GM18868 (cell line): ENCODE measurements at regions not wholly inside any gene's neighbourhood (a gene's known extent, or its start where the extent isn't known, plus 50 kb on each side); places are given as distances from the start of the nearest gene placed in this dataset.
"Not testable (repeated sequence)": the region's sequence is repeated elsewhere in the genome, so short reads cannot be mapped to it uniquely, and the experiment has no call there.

Experiments used
- ATAC-seq: cut with Tn5 transposase; IDR thresholded peaks from one replicate; pipeline ENCODE4 v1.9.1; 2021; ENCODE audit warnings: mild to moderate bottlenecking, moderate library complexity; ENCODE audit not compliant: unreplicated experiment

DNA sequence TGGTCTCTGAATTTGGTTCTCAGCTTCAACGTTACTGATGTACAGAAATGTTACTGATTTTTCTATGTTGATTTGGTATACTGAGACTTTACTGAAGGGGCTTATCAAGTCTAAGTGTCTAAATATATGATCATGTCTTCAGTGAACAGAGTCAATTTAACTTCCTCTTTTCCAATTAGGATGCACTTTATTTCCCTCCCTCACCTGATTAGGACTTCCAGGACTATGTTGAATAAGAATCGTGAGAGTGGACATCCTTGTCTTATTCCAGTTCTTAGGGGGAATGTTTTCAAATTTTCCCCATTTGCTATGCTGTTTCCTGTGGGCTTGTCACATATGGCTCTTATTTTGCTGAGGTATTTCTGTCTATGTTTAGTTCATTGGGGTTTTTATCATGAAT, 349.5 kb downstream of the PRR16 start:
- no peak for ATAC-seq

DNA sequence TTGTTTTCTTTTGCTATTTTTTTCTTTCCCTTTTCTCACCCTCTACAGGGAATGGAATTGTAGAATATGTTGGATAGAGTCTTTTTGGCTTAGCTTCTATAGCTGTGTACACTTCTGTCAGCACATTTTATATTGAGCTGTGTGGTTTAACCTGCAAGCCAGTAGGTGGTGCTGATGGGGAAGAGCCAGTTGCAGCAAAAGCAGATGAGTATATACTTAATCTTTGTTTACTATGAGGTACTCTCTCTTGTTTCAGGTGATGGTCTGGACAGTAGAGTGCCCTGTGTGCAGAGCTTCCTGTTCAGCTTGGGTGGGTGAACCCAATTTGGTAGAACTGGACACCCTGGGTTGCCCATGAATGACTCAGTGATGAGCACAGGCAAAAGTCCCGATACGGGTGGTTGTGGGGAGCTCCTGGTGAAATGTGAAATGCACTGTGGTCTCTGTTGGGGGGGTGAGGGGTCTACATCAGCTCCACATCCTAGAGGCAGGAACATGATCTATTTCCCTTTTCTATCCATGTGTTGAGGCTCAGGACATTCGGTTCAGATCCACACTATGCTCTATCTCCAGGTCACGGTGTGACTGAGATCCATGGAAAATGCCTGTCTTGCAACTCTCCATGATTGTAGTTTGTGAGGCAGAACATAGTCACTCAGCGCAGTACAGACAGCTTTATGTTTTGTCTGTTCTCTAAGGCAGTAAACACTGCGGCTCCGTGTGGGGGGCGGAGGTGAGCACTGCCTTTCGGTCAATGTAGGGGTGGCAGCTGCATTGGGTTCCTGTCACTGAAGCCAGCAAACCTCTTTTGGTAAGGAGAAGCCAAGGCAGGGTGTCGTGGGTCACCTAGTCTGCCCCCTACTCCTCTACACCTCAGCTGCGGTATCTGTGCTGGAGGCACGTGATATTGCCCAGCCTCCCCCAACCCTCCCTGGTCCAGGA, 353.2 kb downstream of the PRR16 start:
- peak; percentile 52 for ATAC-seq

DNA sequence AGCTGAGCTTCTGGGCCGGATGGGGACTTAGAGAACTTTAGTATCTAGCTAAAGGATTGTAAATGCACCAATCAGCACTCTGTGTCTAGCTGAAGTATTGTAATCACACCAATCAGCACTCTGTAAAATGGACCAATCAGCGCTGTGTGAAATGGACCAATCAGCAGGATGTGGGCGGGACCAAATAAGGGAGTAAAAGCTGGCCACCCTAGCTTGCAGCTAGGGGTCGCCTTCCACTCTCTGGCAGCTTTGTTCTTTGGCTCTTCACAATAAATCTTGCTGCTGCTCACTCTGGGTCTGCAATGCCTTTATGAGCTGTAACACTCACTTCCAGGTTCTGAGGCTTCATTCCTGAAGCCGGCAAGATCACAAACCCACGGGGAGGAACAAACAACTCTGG, 354.0 kb downstream of the PRR16 start:
- ATAC-seq = no peak

DNA sequence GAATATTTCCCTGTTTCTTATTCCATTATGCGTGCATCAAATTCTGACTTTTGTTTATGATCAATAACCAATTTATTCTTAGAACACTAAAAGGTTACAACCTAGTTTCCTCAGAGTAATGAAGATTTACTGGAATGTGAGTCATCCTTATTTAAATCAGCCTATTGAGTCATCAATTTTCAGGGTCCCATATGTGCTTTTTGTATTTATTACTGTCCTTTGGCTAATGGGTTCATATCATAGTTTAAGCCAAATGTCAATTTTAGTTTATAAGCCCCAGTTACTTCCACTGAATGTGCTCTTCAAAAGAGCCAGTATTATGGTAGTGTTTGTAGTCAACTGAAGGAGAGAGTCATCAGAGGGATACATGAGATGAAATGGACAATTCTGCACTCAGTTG, 359.2 kb downstream of the PRR16 start:
- ATAC-seq = no peak

DNA sequence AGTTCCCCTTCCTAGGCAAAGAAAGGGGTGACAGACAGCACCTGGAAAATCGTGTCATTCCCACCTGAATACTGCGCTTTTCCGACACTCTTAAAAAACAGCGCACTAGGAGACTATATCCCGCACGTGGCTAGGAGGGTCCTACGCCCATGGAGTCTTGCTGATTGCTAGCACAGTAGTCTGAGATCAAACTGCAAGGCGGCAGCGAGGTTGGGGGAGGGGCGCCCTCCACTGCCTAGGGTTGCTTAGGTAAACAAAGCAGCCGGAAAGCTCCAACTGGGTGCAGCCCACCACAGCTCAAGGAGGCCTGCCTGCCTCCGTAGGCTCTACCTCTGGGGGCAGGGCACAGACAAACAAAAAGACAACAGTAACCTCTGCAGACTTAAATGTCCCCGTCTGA, 367.5 kb downstream of the PRR16 start:
- ATAC-seq = not testable (repeated sequence)

DNA sequence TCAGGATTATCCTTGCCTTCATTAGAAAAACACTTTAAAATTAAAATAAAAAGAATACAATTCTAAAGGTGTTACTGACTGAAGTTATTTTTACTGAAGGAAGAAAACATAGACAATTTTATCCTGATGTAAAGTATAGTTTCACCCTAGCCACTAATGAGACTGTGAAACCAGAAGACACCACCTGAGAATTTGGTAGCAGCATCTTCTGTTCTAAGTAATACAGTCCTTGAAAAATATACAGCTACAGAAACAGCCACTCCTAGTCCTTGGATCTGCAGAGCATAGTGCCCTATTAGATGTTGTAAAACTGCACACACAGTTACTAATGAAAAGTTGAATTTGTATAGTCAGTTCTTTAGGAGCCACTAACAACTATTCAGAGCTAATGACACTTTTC, 377.7 kb downstream of the PRR16 start:
- ATAC-seq = no peak

DNA sequence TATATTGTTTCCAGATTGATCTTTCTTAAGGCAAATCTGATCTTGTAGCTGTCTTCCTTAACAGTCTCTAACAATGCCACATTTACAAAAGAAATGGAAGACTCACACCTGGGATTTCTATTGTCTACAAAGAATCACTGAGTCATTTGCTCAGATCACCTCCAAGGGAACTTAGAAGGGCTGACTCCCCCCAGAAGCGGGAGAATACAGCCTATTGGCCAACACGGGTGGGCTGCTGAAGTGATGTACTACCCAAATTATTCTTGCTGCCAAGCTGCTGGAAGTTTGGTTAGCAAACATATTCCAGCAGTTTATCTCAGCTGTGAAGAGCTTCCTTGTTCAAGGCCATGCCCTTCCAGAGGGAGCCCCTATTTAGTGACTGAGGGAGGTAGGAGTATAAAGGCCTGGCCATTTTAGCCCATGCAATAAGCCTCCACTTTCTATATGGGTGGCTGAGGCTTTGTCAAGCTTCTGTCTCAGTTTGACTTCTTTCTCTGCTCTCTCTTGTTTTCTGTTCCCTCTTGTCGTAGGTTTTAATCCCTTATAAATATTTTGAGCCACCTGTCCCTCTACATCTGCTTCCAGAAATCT, 379.4 kb downstream of the PRR16 start:
- ATAC-seq = no peak

DNA sequence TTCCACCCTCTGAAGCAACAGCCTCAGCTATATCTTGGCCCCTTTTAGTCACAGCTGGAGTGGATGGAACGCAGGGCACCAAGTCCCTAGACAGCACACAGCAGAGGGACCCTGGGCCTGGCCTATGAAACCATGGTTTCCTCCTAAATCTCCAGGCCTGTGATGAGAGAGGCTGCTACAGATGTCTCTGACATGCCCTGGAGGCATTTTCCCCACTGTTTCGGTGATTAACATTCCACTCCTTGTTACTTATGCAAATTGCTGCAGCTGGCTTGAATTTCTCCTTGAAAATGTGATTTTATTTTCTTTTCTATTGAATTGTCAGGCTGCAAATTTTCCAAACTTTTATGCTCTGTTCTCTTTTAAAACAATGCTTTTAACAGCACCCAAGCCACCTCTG, 384.8 kb downstream of the PRR16 start:
- ATAC-seq = no peak

DNA sequence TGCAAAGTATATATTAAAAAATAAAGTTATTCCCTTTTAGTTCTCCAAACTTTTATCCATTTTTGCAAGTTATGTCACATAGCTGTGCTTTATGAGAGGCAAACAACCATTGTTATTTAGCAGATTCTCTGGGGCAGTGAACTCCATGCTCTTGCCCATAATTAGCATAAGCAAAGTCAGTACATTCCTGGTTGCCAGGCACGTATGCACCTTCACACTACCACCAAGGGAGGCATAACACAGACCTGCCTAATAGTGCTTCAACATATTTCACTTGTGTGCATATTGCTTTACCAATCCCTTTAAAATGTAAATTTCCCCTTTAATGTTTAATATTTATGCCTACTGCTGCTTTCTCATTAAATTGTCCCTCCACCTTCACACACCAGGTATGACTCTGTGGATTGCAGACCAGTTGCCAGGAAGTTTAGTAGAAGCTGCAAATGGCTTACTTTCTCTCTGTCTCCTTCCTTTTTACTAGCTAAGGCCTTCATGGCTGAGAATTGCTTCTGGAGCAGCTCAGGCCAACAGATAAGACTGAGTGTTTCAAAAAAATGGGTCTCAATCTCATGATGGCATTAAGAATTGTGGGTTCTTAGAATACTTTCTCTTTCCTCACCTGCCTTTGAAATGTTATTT, 388.2 kb downstream of the PRR16 start:
- no peak for ATAC-seq

DNA sequence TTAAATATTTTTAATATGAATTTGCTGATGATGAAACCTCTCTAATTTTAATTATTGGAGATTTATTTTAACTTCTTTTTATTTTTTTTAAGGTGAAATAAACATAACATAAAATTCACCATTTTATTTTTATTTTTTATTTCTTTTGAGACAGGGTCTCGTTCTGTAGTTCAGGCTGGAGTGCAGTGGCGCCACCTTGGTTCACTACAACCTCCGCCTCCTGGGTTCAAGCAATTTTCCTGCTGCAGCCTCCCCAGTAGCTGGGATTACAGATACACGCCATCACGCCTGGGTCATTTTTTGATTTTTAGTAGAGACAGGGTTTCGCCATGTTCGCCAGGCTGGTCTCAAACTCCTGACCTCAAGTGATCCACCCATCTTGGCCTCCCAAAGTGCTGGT, 402.9 kb downstream of the PRR16 start:
- ATAC-seq = no peak

DNA sequence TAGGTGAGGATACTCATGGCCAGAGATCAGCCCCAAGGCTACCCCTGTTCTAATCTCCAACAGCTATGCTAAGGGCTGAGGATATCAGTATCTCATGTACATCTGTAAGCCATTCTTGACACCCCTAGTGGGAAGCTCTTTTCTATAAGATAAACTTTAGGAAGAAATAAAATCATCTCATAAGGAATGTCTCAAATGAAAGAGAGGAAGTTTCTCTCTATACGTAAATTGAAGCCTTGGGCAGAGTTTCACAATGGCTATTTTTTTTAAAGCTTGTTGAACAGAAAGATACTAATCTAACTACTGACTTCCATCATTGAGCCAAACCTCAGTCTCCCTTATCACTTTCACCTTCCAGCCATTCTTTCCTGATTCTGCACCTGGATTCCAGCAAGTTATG, 405.7 kb downstream of the PRR16 start:
- no peak for ATAC-seq

DNA sequence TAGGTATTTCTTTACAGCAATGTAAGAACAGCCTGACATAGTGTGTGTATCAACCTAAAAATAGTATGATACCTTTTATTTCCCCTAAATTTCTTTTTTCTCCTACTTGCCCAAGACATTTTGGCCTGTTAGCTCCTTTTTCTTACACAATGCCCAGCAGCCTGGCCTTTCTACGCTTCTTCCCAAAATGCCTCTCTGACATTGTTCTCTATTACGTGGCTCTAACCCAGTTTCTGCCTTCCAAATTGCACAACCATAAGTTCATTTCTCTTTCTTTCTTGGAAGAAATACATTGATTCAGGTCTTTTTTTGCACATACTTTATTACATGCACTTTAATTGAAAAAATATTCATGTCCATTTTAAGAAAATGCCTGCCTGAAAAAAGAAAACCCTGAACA, 408.2 kb downstream of the PRR16 start:
- ATAC-seq = no peak

DNA sequence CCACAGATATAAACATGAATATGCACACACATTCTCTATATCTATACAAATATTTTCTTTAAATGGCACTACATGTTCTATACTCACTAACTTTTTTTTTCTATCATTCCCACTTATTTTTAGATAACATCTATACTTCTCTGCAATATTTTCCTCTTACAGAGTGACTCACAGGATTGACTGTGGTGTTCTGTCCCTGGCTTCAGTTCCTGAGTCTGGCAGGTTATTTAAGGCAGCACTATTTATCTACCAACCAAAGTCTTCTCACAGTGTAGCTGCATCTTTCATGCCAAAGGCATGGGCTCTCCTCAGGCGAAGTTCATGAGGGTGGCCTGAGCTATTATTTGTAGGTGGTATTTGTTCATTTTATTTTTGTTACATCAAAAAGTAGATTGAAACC, 409.0 kb downstream of the PRR16 start:
- ATAC-seq = no peak

DNA sequence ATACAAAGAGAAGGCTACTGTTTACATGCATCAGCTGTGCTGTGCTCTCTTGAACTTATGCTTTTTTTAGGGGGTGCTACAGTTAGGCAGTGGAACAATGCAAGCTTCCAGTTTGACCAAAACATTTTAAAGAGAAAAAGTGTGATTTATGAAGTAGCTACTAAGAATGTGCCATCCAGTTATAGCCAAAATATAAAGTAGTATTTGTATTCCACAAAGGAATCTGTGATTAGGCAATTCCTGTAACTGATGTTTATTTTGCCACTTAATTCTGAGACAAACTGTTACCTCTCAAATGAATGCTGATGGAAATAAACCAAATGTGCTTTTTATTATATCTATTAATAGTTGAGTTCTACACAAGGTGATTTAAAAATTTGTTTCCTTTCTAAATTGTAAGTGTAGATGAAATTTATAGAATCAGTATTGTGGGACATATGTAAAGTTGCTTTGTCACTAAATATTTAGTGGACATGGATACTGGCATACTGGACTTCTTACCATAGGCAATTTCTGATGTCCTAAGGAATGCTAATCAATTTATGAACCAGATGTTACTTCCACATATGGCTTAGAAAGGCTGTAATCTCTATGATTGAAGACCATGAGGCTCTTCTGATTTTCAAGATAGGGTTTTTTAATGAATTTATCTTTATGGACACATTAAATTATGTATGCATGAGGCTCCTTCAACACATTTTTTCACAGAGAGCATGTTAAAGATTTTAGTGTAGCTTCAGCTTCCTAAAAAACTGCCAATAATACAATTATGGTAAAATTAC, 410.2 kb downstream of the PRR16 start:
- no peak for ATAC-seq

DNA sequence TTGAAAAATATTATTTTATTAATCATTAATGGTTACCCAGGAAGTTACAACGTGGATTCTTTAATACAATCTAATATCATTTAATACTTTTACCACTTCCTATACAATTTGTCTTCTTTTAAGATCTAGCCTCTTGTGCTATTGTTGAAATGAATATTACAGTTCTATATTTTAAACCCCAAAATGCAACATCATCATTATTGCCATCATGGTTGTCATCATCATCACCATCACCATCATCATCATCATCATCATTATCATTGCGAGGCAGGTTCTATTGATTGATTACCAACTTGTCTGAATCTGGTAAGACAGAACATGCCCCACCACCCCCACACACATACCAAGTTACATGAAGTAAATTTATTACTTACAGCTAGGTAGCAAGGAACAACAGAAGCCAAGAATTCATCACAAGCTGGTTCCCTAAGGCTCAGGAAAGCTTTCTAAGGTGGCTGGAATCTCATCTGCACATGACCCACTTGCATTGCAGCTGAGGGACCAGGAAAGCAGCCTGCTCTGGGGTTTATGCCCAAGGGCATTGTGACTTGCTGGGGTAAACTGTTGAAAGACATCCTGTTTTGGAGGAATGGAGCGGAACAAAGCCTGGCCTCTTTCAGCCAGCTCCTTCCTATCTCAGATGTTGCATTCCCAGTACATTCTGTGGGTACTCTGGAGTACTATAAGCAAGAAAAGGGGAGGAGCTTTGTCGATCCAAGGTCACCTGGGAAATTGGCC, 418.1 kb downstream of the PRR16 start:
- ATAC-seq = no peak

DNA sequence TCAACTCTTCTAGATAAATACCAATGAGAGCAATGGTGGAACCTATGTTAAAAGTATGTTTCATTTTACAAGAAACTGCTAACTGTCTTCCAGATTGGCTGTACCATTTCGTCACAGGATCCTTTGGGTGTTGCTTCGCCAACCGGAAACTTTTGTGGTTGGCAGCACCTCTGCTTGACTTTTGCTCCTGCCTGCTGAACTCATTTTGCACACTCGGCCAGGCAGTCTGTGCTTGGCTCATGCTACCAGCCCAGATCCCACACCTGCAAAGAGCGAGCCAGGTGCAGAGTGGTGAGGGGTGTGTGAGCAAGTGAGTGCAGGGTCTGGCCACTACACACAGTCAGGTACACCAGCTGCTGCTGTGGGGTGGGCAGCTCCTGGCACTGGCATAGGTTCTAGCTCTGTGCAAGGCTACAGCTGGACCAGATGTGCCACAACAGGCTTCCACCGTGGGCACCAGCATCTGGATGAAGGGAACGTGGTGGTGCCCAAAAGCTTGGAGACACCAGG, 422.3 kb downstream of the PRR16 start:
- ATAC-seq = no peak

DNA sequence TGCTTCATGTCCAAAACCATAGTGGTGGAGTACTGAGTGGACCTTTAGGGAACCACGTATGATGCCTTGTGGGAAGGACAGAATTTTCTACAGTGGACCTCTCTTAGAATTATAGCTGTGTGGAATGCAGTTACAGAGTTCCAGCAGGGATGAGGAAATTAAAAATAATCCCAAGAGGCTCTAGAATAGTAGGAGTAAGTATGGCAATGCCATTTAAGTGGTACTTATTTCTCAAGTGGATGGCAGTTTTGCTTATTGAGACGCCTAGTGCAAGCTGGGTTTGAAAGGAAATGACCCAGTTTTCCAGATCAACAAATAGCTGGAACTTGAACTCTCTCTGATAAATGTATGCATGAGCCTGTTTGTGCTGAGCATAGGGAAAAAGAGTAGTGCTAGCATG, 431.6 kb downstream of the PRR16 start:
- no peak for ATAC-seq

DNA sequence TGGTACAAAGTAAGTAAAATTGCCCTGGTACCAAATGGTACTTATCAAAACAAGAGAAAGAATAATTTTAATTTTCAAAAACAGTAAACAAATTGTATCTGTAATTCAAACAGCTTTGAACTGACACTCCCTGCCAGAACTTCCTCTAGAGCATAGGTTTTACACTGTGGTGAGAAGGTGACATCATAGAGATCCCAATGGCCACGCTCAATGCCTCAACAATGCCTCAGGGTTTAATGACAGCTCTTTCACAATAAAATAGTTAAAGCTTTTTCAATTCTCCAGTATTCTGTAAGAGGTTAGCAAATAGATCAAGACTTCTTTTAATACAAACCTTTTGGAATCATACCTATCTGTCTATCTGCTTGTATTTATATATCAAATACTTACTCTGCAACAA, 437.1 kb downstream of the PRR16 start:
- no peak for ATAC-seq

DNA sequence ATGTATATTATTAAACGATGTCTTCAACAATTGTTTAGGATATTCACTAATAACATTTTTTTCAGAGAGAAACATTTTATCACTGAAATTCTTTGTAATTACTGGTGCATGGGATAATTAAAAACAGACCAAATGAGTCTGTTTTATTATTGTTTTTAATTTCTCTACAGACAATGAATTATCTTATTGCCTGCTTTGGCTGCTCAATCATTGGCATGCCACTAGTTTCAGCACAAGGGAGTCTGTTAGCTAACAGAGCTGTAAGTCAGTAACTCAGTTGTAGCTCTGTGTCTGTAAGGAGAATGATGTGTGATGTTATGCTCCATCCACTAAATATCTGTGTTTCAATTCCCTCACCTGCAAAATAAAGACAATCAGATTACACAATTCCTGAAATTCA, 443.9 kb downstream of the PRR16 start:
- no peak for ATAC-seq

DNA sequence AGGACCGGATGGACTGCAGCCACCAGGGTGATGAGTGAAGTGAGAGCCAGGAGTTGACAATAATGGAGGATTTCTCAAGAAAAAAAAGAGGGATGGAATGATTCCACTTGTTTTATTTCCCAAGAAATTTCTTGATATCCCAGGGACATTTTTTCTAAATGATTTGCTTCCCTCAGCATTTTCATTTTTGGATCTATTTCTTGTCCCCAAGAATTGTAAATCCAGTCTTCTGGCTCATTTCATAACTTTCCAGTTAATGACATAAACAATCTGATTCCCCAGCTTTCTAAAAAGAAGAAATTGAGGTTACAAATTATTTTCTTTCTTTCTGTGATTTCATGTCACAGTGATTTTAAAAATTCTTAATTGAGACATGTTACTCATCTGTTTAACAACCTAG, 446.5 kb downstream of the PRR16 start:
- no peak for ATAC-seq
